Neural progenitor cell (in vitro differentiated cells): ENCODE measurements at regions not wholly inside any gene's neighbourhood (a gene's known extent, or its start where the extent isn't known, plus 50 kb on each side); places are given as distances from the start of the nearest gene placed in this dataset.

Experiments
- EZH2 ChIP-seq: fragments of 200-600 bp; sonication (generic); IDR thresholded peaks from 2 replicates; pipeline ENCODE4 v1.6.1; 2017; ENCODE audit warnings: antibody characterized with exemption, mild to moderate bottlenecking, moderate library complexity
- EZH2phosphoT487 ChIP-seq: fragments of 200-600 bp; sonication (generic); IDR thresholded peaks from 2 replicates; pipeline ENCODE4 v1.6.1; 2017; ENCODE audit warnings: antibody characterized with exemption
- TF ChIP-seq, protein P1 (sequence below): fragments of 200-600 bp; sonication (generic); IDR thresholded peaks from 2 replicates; pipeline ENCODE4 v1.5.1; 2017; ENCODE audit warnings: antibody characterized with exemption, mild to moderate bottlenecking

DNA sequence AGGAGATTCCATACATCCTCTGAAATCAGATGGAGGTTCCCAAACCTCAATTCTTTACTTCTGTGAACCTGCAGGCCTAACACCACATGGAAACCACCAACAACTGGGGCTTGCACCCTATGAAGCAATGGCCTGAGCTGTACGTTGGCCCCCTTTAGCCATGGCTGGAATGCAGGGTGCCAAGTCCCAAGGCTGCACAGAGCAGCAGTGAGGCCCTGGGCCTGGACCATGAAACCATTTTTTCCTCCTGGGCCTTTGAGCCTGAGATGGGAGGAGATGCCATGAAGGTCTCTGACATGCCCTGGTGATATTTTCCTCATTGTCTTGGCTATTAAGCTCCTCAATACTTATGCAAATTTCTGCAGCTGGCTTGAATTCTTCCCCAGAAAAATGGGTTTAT, 983.8 kb downstream of the CDH9 start:
- TF ChIP-seq, protein P1, sequence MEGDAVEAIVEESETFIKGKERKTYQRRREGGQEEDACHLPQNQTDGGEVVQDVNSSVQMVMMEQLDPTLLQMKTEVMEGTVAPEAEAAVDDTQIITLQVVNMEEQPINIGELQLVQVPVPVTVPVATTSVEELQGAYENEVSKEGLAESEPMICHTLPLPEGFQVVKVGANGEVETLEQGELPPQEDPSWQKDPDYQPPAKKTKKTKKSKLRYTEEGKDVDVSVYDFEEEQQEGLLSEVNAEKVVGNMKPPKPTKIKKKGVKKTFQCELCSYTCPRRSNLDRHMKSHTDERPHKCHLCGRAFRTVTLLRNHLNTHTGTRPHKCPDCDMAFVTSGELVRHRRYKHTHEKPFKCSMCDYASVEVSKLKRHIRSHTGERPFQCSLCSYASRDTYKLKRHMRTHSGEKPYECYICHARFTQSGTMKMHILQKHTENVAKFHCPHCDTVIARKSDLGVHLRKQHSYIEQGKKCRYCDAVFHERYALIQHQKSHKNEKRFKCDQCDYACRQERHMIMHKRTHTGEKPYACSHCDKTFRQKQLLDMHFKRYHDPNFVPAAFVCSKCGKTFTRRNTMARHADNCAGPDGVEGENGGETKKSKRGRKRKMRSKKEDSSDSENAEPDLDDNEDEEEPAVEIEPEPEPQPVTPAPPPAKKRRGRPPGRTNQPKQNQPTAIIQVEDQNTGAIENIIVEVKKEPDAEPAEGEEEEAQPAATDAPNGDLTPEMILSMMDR: no peak
- TF ChIP-seq EZH2phosphoT487: no peak
- TF ChIP-seq EZH2: no peak
